IPS-18a (cell line): ENCODE measurements at regions not wholly inside any gene's neighbourhood (a gene's known extent, or its start where the extent isn't known, plus 50 kb on each side); places are given as distances from the start of the nearest gene placed in this dataset.

ENCODE experiments used
- H3K27ac ChIP-seq: one replicate; pipeline ENCODE4 v1.5.1; 2013; ENCODE audit warnings: low read length
- H3K27me3 ChIP-seq: one replicate; pipeline ENCODE4 v1.6.1; 2013; ENCODE audit warnings: mild to moderate bottlenecking, low read length; ENCODE audit not compliant: control insufficient read depth, insufficient read depth
- H3K36me3 ChIP-seq: one replicate; pipeline ENCODE4 v1.6.1; 2013; ENCODE audit warnings: low read depth, low read length; ENCODE audit not compliant: control insufficient read depth
- H3K4me1 ChIP-seq: one replicate; pipeline ENCODE4 v1.6.1; 2013; ENCODE audit warnings: low read depth, low read length; ENCODE audit not compliant: control insufficient read depth
- H3K4me3 ChIP-seq: one replicate; pipeline ENCODE4 v1.5.1; 2013; ENCODE audit warnings: low read length
- H3K9ac ChIP-seq: one replicate; pipeline ENCODE4 v1.6.1; 2013; ENCODE audit warnings: mild to moderate bottlenecking, low read length, moderate library complexity
- H3K9me3 ChIP-seq: one replicate; pipeline ENCODE4 v1.6.1; 2013; ENCODE audit warnings: low read depth, low read length; ENCODE audit not compliant: control insufficient read depth

GRCh38 chr2:155026651-155027174, 328.2 kb downstream of the KCNJ3 start:
- Histone ChIP-seq H3K27me3 (no peaks in the 10 kb centered on the region), H3K27ac (no peak overlapping the region), H3K9me3 (no peaks in the 10 kb centered on the region), H3K36me3 (no peaks in the 10 kb centered on the region), H3K4me1 (no peaks in the 10 kb centered on the region), H3K4me3 (no peak overlapping the region), H3K9ac (no peak overlapping the region)

- Histone ChIP-seq H3K4me3 (no peak overlapping the region), H3K27ac (no peak overlapping the region), H3K9ac (no peak overlapping the region), H3K4me1 (no peaks in the 10 kb centered on the region), H3K27me3 (no peaks in the 10 kb centered on the region), H3K9me3 (no peaks in the 10 kb centered on the region), H3K36me3 (no peaks in the 10 kb centered on the region)
These were observed 325.2 kb downstream of the KCNJ3 start for GRCh38 chr2:155023674-155024073.

DNA sequence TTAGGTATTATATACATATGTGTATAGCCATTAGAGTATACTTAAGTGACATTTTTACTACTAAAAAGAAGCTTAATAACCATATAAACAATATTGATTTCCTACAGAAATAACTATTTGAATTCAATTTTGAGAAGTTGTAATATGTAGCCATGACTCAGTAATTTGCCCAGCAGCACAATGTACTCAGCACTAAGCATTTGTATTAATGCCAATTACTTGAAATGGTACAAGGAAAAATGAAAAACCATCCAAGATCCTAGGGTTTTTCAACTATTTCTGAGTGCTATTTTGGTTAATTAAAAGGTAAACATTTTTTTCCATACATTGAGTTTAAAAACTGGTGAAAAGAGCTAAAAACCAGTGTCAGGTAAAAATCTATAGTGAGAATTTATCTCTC, 324.0 kb downstream of the KCNJ3 start:
- no peak overlapping the region for H3K9ac ChIP-seq
- no peaks in the 10 kb centered on the region for H3K36me3 ChIP-seq
- no peak overlapping the region for H3K4me3 ChIP-seq
- H3K9me3 ChIP-seq = no peaks in the 10 kb centered on the region
- H3K4me1 ChIP-seq = no peaks in the 10 kb centered on the region
- no peak overlapping the region for H3K27ac ChIP-seq
- H3K27me3 ChIP-seq = no peaks in the 10 kb centered on the region

DNA sequence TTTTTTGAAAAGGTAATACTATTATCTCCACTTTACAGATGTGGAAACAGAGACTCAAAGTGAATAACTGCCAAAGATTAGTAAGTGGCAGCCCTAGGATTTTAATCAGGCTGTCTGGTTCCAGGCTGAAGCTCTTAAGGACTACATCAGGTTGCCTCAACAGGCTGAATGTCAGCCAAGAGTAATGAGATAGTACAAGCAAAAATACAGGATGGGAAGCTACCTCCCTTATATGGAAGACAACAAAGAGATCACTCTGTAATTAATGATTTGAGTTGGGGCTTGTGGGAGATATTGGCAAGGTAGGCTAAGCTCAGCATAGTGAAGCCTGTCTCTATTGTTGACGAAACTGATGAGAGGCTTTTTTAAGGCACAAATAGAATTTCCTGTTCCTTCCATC, 323.1 kb downstream of the KCNJ3 start:
- no peaks in the 10 kb centered on the region for H3K27me3 ChIP-seq
- H3K9me3 ChIP-seq = no peaks in the 10 kb centered on the region
- H3K9ac ChIP-seq = no peak overlapping the region
- H3K27ac ChIP-seq = no peak overlapping the region
- no peak overlapping the region for H3K4me3 ChIP-seq
- H3K4me1 ChIP-seq = no peaks in the 10 kb centered on the region
- H3K36me3 ChIP-seq = no peaks in the 10 kb centered on the region

DNA sequence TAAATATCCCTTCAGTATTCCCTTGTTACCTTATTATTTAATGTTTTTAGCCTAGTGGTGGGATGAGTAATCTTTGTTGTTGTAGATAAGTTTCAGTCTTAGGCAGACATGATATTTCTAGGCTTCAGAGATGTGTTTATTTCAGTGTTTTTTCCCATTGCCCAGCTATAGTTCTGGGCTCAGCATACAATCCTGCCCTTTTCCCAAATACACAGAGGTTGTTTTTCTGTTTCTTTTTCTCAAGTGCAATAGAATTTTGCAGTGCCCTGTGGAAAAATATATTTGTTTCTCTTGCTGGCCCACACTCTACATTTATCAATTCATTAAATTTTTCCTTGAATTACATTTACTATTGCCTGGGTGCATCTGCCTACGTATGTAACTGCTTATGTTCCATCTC, 321.8 kb downstream of the KCNJ3 start:
- no peaks in the 10 kb centered on the region for H3K36me3 ChIP-seq
- H3K4me3 ChIP-seq = no peak overlapping the region
- no peak overlapping the region for H3K9ac ChIP-seq
- H3K27me3 ChIP-seq = no peaks in the 10 kb centered on the region
- no peaks in the 10 kb centered on the region for H3K9me3 ChIP-seq
- no peak overlapping the region for H3K27ac ChIP-seq
- H3K4me1 ChIP-seq = no peaks in the 10 kb centered on the region

DNA sequence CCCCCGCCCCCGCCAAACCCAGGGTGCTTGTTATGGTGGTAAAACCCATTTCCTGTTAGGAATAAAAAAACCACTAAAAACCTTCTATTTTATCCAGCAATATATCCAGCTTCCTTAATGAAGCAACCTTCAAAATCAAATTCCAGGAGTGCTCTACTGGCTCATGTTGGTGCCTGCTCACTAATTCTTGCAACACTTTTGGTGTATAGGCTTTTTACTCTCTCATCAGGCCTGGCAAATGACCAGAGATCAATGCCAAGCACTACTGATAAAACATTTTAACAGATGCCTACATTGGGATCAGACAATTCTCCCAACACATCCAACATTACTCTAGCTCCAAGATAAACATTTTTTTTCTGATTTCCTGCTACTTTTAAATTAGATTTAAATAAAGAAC, 312.4 kb downstream of the KCNJ3 start:
- H3K4me3 ChIP-seq = no peak overlapping the region
- no peaks in the 10 kb centered on the region for H3K27me3 ChIP-seq

GRCh38 chr2:154995361-154995760, 296.9 kb downstream of the KCNJ3 start:
- no peak overlapping the region for H3K27ac ChIP-seq
- H3K36me3 ChIP-seq = no peaks in the 10 kb centered on the region
- no peak overlapping the region for H3K4me3 ChIP-seq
- H3K4me1 ChIP-seq = no peaks in the 10 kb centered on the region
- H3K9me3 ChIP-seq = no peaks in the 10 kb centered on the region
- H3K27me3 ChIP-seq = no peaks in the 10 kb centered on the region
- no peak overlapping the region for H3K9ac ChIP-seq

More for the DNA sequence above, 312.4 kb downstream of the KCNJ3 start:
- Histone ChIP-seq H3K9me3 (no peaks in the 10 kb centered on the region), H3K27ac (no peak overlapping the region), H3K9ac (no peak overlapping the region), H3K36me3 (no peaks in the 10 kb centered on the region), H3K4me1 (no peaks in the 10 kb centered on the region)

DNA sequence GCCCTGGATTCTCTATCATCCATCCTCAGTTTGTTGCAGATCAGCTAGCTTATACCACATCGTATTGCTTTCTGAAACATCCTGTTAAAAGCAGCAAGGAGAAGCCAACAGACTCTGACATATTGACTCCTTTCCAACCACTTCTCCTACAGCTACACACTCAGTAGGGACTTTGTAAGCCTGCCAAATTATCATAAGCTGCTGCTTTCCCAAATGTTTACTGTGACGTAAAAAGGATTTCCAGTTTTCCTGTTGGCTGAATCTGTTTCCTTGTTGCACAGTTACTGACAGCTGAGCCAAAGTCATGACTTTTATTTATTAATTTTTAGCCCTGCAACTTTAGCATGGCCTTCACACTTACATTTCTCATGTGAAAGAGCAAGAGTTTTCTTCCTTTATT, 294.3 kb downstream of the KCNJ3 start:
- no peak overlapping the region for H3K9ac ChIP-seq
- no peaks in the 10 kb centered on the region for H3K36me3 ChIP-seq
- H3K27ac ChIP-seq = no peak overlapping the region
- no peaks in the 10 kb centered on the region for H3K27me3 ChIP-seq
- no peaks in the 10 kb centered on the region for H3K4me1 ChIP-seq
- H3K4me3 ChIP-seq = no peak overlapping the region
- no peaks in the 10 kb centered on the region for H3K9me3 ChIP-seq

DNA sequence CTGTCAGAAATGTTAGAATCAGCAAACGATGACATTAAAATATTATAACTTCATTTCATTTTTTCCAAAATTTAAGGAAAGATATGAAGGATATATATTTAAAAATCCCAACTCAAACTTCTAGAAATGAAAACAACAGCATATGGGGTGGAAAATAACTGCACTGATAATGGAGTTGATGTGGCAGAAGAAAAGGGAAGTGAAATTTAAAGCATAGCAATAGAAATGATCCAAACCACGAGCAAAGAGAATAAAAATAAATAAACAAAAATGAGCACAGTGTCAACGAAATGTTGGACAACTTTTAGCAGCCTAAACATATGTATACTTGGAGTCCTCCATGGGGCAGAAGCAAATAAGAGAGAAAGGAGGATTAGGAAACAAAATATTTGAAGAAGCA, 280.2 kb downstream of the KCNJ3 start:
- H3K4me1 ChIP-seq = no peaks in the 10 kb centered on the region
- H3K36me3 ChIP-seq = no peaks in the 10 kb centered on the region
- no peaks in the 10 kb centered on the region for H3K27me3 ChIP-seq
- no peaks in the 10 kb centered on the region for H3K9me3 ChIP-seq
- H3K4me3 ChIP-seq = no peak overlapping the region
- no peak overlapping the region for H3K9ac ChIP-seq
- H3K27ac ChIP-seq = no peak overlapping the region

DNA sequence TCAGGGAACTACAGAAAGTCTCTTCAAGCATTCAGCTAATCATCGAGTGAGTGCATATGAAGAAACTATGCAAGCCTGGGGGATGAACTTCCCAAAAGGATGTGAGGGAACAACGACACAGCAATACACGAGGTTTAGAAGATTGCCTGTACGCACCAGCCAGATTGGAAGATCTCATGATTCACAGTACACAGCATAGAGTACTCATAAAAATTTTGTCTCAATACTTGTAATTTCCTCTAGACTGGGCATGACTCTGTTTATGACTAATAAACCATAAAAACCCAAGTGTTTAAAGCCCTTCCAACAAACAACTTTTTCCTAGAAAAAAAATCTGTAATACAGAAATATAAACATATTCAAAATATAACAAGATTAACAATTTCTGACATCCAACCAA, 279.7 kb downstream of the KCNJ3 start:
- Histone ChIP-seq H3K27ac (no peak overlapping the region), H3K27me3 (no peaks in the 10 kb centered on the region), H3K4me3 (no peak overlapping the region), H3K4me1 (no peaks in the 10 kb centered on the region), H3K9me3 (no peaks in the 10 kb centered on the region), H3K36me3 (no peaks in the 10 kb centered on the region), H3K9ac (no peak overlapping the region)

DNA sequence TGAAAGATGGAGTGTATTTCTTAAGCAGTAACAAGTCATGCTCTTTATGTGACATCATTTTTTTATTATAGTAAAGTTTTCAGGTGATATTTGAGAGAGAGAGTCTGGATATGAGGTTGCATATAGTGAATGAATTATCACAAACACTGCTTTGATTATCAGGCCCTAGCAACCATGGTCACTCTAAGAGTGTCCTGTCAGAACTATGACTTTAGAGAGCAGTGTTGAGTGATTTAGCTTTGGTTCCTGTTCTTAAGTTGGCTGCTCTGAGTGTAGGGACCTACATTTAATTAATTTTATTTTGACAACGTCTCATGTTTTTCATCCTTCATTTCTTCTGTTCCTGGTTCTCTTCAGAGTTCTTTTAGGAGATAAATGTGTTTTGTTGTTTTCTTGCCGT, 275.5 kb downstream of the KCNJ3 start:
- Histone ChIP-seq H3K27ac (no peak overlapping the region), H3K9ac (no peak overlapping the region), H3K4me1 (peaks cover 4% of the 10 kb centered on the region), H3K27me3 (no peaks in the 10 kb centered on the region), H3K36me3 (no peaks in the 10 kb centered on the region), H3K4me3 (no peak overlapping the region), H3K9me3 (no peaks in the 10 kb centered on the region)

DNA sequence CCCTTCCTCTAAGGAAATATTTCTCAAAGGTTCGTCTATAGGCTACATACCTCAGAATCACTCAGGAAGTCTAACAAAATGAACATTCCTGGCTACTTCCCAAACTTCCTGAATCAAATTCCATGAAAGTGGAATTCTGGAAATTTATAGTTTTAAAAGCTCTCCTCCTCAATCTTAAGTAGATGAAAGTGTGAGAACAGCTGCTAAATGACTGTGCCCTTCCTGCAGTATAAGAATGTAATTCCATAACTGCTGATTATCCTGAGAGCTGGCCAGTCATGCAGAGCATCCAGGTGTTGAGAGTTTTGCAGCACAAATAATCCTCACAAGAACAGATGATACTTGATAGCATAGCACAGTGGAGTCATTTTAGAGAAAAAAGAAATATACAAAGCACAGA, 265.0 kb downstream of the KCNJ3 start:
- Histone ChIP-seq H3K27me3 (no peaks in the 10 kb centered on the region), H3K9me3 (no peaks in the 10 kb centered on the region), H3K4me1 (no peaks in the 10 kb centered on the region), H3K27ac (no peak overlapping the region), H3K36me3 (no peaks in the 10 kb centered on the region), H3K4me3 (no peak overlapping the region), H3K9ac (no peak overlapping the region)
